Heart left ventricle (tissue), 16 donors: ENCODE measurements at regions not wholly inside any gene's neighbourhood (a gene's known extent, or its start where the extent isn't known, plus 50 kb on each side); places are given as distances from the start of the nearest gene placed in this dataset.
A peak's percentile ranks its signal among the peaks of the same experiment; 100 is the strongest.

ENCODE experiments used
- ATAC-seq, 4 donors: fragments of 200-7000 bp; cut with Tn5 transposase; one replicate each; pipeline ENCODE4 v1.9.1; 2020 to 2022; ENCODE audit warnings: moderate library complexity in 4 of 4, mild to moderate bottlenecking in 3 of 4, moderate number of reproducible peaks in 1 of 4
- DNase-seq, 5 donors: peaks; one replicate each; pipeline ENCODE4 v3.0.0-alpha.2; 2020
- H3K27ac ChIP-seq, 12 donors: fragments of 200-600 bp; sonication (generic) in 4 of 12; one replicate each; pipeline versions ENCODE4 v1.5.0 to v1.8.0; 2016 to 2022; ENCODE audit warnings: mild to moderate bottlenecking in 2 of 12
- H3K27me3 ChIP-seq, 9 donors: fragments of 200-600 bp; sonication (generic) in 2 of 9; one replicate each; pipeline versions ENCODE4 v1.5.1 to v1.8.0; 2016 to 2022; ENCODE audit warnings: mild to moderate bottlenecking in 3 of 9
- H3K36me3 ChIP-seq, 9 donors: fragments of 200-600 bp; sonication (generic) in 2 of 9; one replicate each; pipeline versions ENCODE4 v1.5.0 to v1.8.0; 2018 to 2022; ENCODE audit warnings: mild to moderate bottlenecking in 2 of 9
- H3K4me1 ChIP-seq, 12 donors: fragments of 200-600 bp; sonication (generic) in 4 of 12; one replicate each; pipeline versions ENCODE4 v1.5.0 to v1.8.0; 2016 to 2022; ENCODE audit warnings: mild to moderate bottlenecking in 3 of 12
- H3K4me3 ChIP-seq, 12 donors: fragments of 200-600 bp; sonication (generic) in 4 of 12; one replicate each; pipeline versions ENCODE4 v1.5.0 to v1.8.0; 2017 to 2022; ENCODE audit warnings: mild to moderate bottlenecking in 9 of 12, moderate library complexity in 4 of 12
- H3K9me3 ChIP-seq, 12 donors: fragments of 200-600 bp; sonication (generic) in 4 of 12; one replicate each; pipeline versions ENCODE4 v1.5.0 to v1.8.0; 2016 to 2022; ENCODE audit warnings: mild to moderate bottlenecking in 1 of 12
- POLR2A ChIP-seq, 2 donors: fragments of 450-650 bp; IDR thresholded peaks; one replicate each; pipeline ENCODE4 v1.6.1; 2017; ENCODE audit warnings: antibody characterized with exemption in 2 of 2, mild to moderate bottlenecking in 2 of 2, moderate library complexity in 2 of 2
- WGBS, 4 donors: extraction: QIAGEN DNeasy Blood & Tissue Kit in 2 of 4; methylation state at CpG; one replicate each; pipeline versions ENCODE4 v1.1.5 to v1.1.7; 2013 to 2018; 5-methylcytosine and 5-hydroxymethylcytosine counted together
- intact Hi-C, 10 donors: fragments of 100-400 bp; cut with DNase I; formaldehyde crosslinking; loops; one replicate each; pipeline versions ENCODE4 v1.11.1 to v1.14.2; 2022
- TF ChIP-seq, protein P1 (sequence below), 12 donors: fragments of 200-600 bp; sonication (generic) in 4 of 12; IDR thresholded peaks; one replicate each; pipeline versions ENCODE4 v1.5.0 to v1.8.0; 2018 to 2022; ENCODE audit warnings: antibody characterized with exemption in 12 of 12, mild to moderate bottlenecking in 5 of 12
- donor health status: ischemic (EF 13 %, LVEDD 7.1; RV severe dilation, severe dysfunction).
- donor health status: healthy with polysubstance abuse.
- donor health status: DM: no; HTN: yes; CAD: no.
- donor health status: DM: no; HTN: no; CAD: no.
- donor health status: ischemic (EF 25% LVEDD 6.9; RV normal size, moderate dysfunction).
- donor health status: ischemic (EF 25% LVEDD 5.7; RV mildly dilated, moderate dysfunction).
- donor health status: healthy.
- donor health status: DM: yes; HTN: yes; CAD: no.
- donor health status: ischemic (EF 35%, LVEDD 5.7; RV mildly dilated, moderate dysfunction).
- donor health status: nonischemic (EF 11% LVEDD 7.7; RV severe dilation, severe dysfunction).
- donor health status: DM: yes; HTN: yes; CAD: no.
- donor health status: PGD.
- donor health status: ischemic (EF 29% LVEDD 5.4; RV normal size, mild dysfunction).
- donor health status: nonischemic (EF 23%, LVEDD 6.1; RV moderate dilation, normal function).

DNA sequence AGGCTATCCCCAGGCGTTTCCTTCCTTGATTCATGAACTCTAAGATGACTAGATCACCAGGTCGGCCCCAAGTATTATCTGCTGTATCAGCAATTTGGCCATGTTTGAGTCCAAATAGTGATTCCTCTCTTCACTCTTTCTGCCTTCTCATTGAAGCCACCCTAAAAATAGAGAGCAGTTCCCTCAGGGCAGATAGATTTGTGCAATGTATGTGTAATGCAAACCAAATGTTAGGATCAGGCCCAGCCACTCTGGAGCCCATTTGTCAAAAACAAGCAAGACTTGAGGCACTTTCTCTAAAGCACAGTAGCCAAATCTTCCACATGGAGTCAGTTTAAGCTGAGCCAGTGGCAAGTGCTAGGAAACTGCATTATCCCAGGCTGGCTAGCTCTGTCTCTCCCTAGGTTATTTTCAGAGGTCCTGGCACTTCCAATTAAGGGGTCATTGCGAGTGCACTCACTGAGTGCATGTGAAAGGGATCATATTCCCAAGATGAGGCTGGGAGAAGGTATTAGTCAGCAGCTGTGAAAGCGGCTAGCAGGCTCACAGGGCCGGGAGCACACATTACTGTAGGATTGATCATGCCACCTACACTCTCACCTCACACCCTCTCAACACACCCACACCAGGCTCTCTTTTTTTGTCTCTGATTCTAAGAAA, 97.9 kb upstream of the RAB3GAP2 start:
- Histone ChIP-seq H3K4me1 (peaks cover 0 to 33% (median 17%) of the 10 kb centered on the region in 12 donors), H3K9me3 (peaks cover 0 to 8% (median 0%) of the 10 kb centered on the region in 12 donors), H3K27me3 (no peaks in the 10 kb centered on the region), H3K4me3 (no peak overlapping the region), H3K27ac (peak overlapping the region in 6 of 12 donors; percentile 0 to 77 (median 43)), H3K36me3 (no peaks in the 10 kb centered on the region)
- WGBS, 4 donors, result 43 to 53% (median 49%) methylated on average over 5 of the region's 5 CpGs
- peak in 1 of 5 donors; percentile 14 for DNase-seq
- intact Hi-C loops, result no loop called here
- TF ChIP-seq, protein P1, sequence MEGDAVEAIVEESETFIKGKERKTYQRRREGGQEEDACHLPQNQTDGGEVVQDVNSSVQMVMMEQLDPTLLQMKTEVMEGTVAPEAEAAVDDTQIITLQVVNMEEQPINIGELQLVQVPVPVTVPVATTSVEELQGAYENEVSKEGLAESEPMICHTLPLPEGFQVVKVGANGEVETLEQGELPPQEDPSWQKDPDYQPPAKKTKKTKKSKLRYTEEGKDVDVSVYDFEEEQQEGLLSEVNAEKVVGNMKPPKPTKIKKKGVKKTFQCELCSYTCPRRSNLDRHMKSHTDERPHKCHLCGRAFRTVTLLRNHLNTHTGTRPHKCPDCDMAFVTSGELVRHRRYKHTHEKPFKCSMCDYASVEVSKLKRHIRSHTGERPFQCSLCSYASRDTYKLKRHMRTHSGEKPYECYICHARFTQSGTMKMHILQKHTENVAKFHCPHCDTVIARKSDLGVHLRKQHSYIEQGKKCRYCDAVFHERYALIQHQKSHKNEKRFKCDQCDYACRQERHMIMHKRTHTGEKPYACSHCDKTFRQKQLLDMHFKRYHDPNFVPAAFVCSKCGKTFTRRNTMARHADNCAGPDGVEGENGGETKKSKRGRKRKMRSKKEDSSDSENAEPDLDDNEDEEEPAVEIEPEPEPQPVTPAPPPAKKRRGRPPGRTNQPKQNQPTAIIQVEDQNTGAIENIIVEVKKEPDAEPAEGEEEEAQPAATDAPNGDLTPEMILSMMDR (IDR thresholded peaks at IDR 0.05), result no peak
- no peak for TF ChIP-seq POLR2A (IDR thresholded peaks at IDR 0.05)
- peak in 3 of 4 donors; percentile 52 to 66 (median 52) for ATAC-seq

DNA sequence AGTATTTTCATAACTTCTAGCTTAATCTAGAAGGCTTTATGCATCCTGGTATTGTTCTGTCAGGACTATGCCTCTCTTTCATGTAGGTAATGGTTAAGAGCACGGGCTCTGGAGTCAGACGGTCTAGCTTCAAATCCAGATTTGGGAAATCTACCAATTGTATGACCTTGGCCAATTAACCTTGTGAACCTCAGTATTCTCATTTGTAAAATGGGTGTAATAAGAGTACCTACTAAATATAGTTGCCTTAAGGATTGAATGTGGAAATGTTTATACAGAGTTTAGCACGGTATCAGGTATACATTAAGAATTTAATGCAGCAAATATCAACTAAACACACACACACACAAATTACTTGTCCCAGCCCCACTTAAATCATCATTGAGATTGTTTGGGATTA, 97.3 kb upstream of the RAB3GAP2 start:
- ATAC-seq, result no peak
- H3K27me3 ChIP-seq, result no peaks in the 10 kb centered on the region
- TF ChIP-seq POLR2A (IDR thresholded peaks at IDR 0.05), result no peak
- TF ChIP-seq, protein P1 (IDR thresholded peaks at IDR 0.05), result no peak
- no peaks in the 10 kb centered on the region for H3K36me3 ChIP-seq
- intact Hi-C loops, result no loop called here
- H3K4me1 ChIP-seq, result peaks cover 0 to 38% (median 17%) of the 10 kb centered on the region in 12 donors
- H3K27ac ChIP-seq, result peak overlapping the region in 7 of 12 donors; percentile 0 to 77 (median 55)
- peaks cover 0 to 8% (median 0%) of the 10 kb centered on the region in 12 donors for H3K9me3 ChIP-seq
- 45 to 58% (median 53%) methylated on average over 3 of the region's 3 CpGs for WGBS, 4 donors
- no peak overlapping the region for H3K4me3 ChIP-seq
- DNase-seq, result no peak

DNA sequence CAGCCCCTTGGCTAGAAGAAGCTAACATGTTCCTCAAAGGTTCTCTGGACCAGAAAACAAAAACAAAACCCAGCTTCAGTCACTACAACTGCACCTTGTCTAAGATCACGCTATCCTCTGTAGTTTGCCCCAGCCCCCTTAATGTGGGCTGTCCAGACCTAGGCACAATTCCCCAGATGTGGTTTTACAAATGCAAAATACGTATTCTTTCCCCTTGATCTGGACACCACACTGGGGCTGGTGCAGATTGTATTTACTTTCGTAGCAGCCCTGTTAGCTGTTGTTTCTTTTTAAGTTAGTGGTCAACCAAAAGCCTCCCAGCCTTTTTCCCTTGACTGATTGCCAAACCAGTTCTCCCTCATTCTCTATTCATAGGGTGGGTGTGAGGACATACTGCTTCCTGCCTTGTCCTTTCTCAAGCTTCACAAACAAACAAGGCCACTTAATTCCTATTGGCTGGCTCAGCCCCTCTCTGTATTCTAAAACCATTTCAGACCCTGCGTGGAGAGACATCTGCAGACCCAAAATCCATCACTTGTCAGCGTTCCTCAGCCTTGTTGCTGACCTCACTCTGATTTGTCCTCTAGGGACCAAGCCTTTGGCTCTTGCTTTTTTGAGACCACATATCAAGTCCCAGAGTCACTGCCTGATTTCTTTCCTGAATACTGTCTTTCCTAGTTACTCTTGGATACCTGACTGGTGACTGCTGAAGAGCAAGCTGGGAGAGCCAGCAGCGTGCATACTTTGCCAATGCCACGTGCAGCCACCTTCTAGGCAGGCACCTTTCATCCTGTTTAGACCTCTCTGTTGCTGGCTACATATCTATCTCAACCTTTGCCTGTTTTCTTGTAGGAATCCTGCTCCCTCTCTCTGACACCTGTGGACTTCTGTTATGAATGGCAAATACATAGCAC, 96.4 kb upstream of the RAB3GAP2 start:
- DNase-seq (peak in 3 of 5 donors; percentile 35 to 47 (median 39)), ATAC-seq (peak; percentile 43 to 72 (median 58))
- no peak for TF ChIP-seq POLR2A (IDR thresholded peaks at IDR 0.05)
- TF ChIP-seq, protein P1 (IDR thresholded peaks at IDR 0.05), result no peak
- Histone ChIP-seq H3K27me3 (no peaks in the 10 kb centered on the region), H3K27ac (peak overlapping the region in 7 of 12 donors; percentile 49 to 77 (median 66)), H3K36me3 (no peaks in the 10 kb centered on the region), H3K4me1 (peaks cover 0 to 38% (median 17%) of the 10 kb centered on the region in 12 donors), H3K4me3 (peak overlapping the region in 1 of 12 donors; percentile 2), H3K9me3 (peaks cover 0 to 8% (median 0%) of the 10 kb centered on the region in 12 donors)
- 51 to 66% (median 55%) methylated on average over 7 of the region's 7 CpGs for WGBS, 4 donors
- intact Hi-C loops, result no loop called here

DNA sequence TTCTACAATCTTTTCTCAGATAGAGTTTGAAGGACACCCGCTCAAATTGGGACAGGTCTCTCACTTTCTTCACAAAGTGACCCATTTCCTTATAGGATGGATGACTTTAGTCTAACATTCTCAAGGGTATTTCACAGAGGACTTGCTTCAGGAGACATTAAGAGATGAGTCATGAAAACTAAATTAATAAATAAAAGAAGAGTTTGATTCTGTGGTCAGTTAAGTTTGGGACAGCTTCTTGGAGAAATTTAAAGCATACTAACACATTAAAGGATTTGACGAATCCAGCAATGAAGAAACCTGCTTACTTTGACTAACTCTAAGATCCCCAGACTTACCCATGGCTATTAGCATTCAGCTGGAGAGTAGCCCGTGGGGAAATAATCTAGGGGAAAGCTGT, 95.6 kb upstream of the RAB3GAP2 start:
- peaks cover 0 to 8% (median 0%) of the 10 kb centered on the region in 12 donors for H3K9me3 ChIP-seq
- peak overlapping the region in 7 of 12 donors; percentile 49 to 77 (median 66) for H3K27ac ChIP-seq
- 82 to 88% (median 86%) methylated on average over 3 of the region's 3 CpGs for WGBS, 4 donors
- H3K27me3 ChIP-seq, result no peaks in the 10 kb centered on the region
- TF ChIP-seq POLR2A (IDR thresholded peaks at IDR 0.05), result no peak
- TF ChIP-seq, protein P1 (IDR thresholded peaks at IDR 0.05), result no peak
- H3K4me1 ChIP-seq, result peaks cover 0 to 41% (median 17%) of the 10 kb centered on the region in 12 donors
- no peak overlapping the region for H3K4me3 ChIP-seq
- ATAC-seq (no peak), DNase-seq (no peak)
- intact Hi-C loops, result no loop called here
- no peaks in the 10 kb centered on the region for H3K36me3 ChIP-seq
